Neuron (in vitro differentiated cells): ENCODE measurements at regions not wholly inside any gene's neighbourhood (a gene's known extent, or its start where the extent isn't known, plus 50 kb on each side); places are given as distances from the start of the nearest gene placed in this dataset.
A peak's percentile ranks its signal among the peaks of the same experiment; 100 is the strongest.

Source experiments
- H2AFZ ChIP-seq: one replicate; pipeline ENCODE4 v1.6.1; 2013; ENCODE audit warnings: low read depth, mild to moderate bottlenecking, inconsistent platforms, low read length, moderate library complexity
- H3K27me3 ChIP-seq: one replicate; pipeline ENCODE4 v1.6.1; 2013; ENCODE audit warnings: low read length; ENCODE audit not compliant: insufficient read depth
- H3K36me3 ChIP-seq: one replicate; pipeline ENCODE4 v1.6.1; 2013; ENCODE audit warnings: low read length; ENCODE audit not compliant: insufficient read depth
- H3K4me1 ChIP-seq: one replicate; pipeline ENCODE4 v1.6.1; 2013; ENCODE audit warnings: low read length; ENCODE audit not compliant: insufficient read depth
- H3K4me3 ChIP-seq: 2 replicates; pipeline ENCODE4 v1.5.1; 2013; ENCODE audit warnings: mild to moderate bottlenecking, low read length, moderate library complexity
- H3K9me3 ChIP-seq: one replicate; pipeline ENCODE4 v1.6.1; 2013; ENCODE audit warnings: low read length

GRCh38 chr15:60128000-60128376 lies 123.9 kb downstream of the FOXB1 start:
- peak overlapping the region; percentile 37 for H3K4me3 ChIP-seq
- peak overlapping the region; percentile 66 for H2AFZ ChIP-seq
- H3K36me3 ChIP-seq, result no peaks in the 10 kb centered on the region
- H3K9me3 ChIP-seq, result no peaks in the 10 kb centered on the region
- no peaks in the 10 kb centered on the region for H3K27me3 ChIP-seq
- peaks cover 9% of the 10 kb centered on the region for H3K4me1 ChIP-seq

- Histone ChIP-seq H3K4me3 (no peak overlapping the region), H3K36me3 (no peaks in the 10 kb centered on the region), H2AFZ (no peak overlapping the region), H3K9me3 (no peaks in the 10 kb centered on the region), H3K27me3 (no peaks in the 10 kb centered on the region), H3K4me1 (peaks cover 9% of the 10 kb centered on the region)
These were observed 124.6 kb downstream of the FOXB1 start for GRCh38 chr15:60128710-60129109.

DNA sequence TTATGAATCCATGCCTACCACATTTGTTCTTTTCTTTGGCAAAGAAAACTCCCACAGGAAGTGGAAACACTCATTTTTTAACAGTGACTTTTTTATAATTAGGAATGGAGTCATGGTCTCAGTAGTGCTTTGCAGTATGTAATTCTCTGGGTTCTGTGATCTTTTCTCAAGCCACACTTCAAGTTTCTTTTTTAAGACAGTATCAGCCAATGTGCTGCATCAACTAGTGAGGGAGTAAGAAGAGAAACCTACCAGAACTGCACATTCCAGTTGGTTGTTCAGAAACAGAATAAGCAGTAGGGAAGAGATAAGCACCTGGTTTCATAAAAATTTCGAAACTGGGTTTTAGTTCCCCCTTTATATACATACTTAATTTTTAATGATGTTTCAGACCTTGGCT lies 126.3 kb downstream of the FOXB1 start:
- Histone ChIP-seq H3K27me3 (no peaks in the 10 kb centered on the region), H3K9me3 (no peaks in the 10 kb centered on the region), H2AFZ (no peak overlapping the region), H3K4me3 (no peak overlapping the region), H3K4me1 (peaks cover 9% of the 10 kb centered on the region), H3K36me3 (no peaks in the 10 kb centered on the region)

DNA sequence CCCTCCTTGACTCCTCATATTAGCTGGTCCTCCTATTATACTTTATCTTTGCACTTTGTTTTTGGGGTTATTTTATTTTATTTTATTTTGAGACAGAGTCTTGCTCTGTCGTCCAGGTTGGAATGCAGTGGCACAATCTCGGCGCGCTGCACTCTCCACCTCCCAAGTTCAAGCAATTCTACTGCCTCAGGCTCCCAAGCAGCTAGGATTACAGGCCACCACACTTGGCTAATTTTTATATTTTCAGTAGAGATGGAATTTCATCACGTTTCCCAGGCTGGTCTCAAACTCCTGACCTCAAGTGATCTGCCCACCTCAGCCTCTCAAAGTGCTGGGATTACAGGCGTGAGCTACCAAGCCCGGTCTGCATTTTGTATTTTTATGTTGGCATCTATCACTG lies 126.7 kb downstream of the FOXB1 start:
- H2AFZ ChIP-seq, result no peak overlapping the region
- H3K27me3 ChIP-seq, result no peaks in the 10 kb centered on the region
- H3K4me1 ChIP-seq, result peaks cover 9% of the 10 kb centered on the region
- no peak overlapping the region for H3K4me3 ChIP-seq
- no peaks in the 10 kb centered on the region for H3K9me3 ChIP-seq
- H3K36me3 ChIP-seq, result no peaks in the 10 kb centered on the region

DNA sequence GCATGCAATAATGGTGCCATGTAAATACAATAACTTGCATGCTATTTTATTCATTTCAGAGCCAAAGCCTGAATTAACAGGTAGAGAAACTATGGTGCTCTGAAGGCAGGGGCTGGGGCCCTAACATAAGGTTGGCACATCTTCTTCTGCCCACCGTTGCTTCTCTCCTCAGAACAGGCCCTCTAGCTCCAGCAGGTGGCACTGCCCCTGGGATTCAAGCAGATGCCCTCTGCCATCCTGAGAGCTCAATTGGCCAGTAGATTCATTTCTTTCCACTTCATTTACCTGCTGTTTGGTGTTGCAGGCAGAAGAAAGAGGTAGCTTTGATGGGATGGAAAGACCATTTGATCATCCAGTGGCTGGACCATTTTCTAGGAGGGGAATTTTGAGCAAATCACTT lies 130.5 kb downstream of the FOXB1 start:
- Histone ChIP-seq H3K4me3 (no peak overlapping the region), H2AFZ (no peak overlapping the region), H3K27me3 (no peaks in the 10 kb centered on the region)

GRCh38 chr15:60135961-60136360 lies 131.8 kb downstream of the FOXB1 start:
- H3K4me3 ChIP-seq, result no peak overlapping the region
- no peaks in the 10 kb centered on the region for H3K27me3 ChIP-seq
- H3K9me3 ChIP-seq, result no peaks in the 10 kb centered on the region
- H3K36me3 ChIP-seq, result no peaks in the 10 kb centered on the region
- no peaks in the 10 kb centered on the region for H3K4me1 ChIP-seq
- H2AFZ ChIP-seq, result no peak overlapping the region

More for the DNA sequence above, 130.5 kb downstream of the FOXB1 start:
- Histone ChIP-seq H3K36me3 (no peaks in the 10 kb centered on the region), H3K9me3 (no peaks in the 10 kb centered on the region), H3K4me1 (no peaks in the 10 kb centered on the region)

GRCh38 chr15:60137711-60138396 lies 133.7 kb downstream of the FOXB1 start:
- Histone ChIP-seq H3K27me3 (no peaks in the 10 kb centered on the region), H3K4me3 (no peak overlapping the region), H3K9me3 (no peaks in the 10 kb centered on the region), H3K36me3 (no peaks in the 10 kb centered on the region), H2AFZ (no peak overlapping the region), H3K4me1 (no peaks in the 10 kb centered on the region)

DNA sequence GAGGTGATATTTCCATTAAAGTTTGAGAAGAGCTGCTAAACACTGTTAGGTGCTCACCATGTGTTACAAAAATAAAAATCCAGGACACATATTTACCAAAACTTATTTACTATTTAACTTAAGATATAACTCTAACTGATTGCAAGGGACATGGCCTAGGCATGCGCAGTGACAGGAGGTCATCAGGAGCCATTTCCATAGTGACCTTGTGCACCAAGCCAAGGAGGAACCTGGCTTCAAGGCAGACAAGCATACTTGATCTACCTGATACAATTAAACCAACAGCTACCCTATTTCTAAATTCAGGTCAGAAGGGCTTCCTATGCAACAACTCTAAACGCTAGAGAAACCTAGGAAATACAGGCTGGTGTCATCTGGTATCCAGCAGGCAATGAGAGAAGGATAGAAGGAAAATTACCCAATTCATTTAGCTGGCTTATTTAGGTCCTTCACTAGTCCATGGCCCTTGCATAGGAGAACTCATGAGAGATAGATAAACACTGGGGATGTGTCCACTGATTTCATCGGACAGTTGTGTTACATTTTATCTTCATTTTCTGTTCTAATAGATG lies 134.4 kb downstream of the FOXB1 start:
- no peaks in the 10 kb centered on the region for H3K4me1 ChIP-seq
- no peak overlapping the region for H3K4me3 ChIP-seq
- H3K36me3 ChIP-seq, result no peaks in the 10 kb centered on the region
- no peak overlapping the region for H2AFZ ChIP-seq
- H3K27me3 ChIP-seq, result no peaks in the 10 kb centered on the region
- no peaks in the 10 kb centered on the region for H3K9me3 ChIP-seq

DNA sequence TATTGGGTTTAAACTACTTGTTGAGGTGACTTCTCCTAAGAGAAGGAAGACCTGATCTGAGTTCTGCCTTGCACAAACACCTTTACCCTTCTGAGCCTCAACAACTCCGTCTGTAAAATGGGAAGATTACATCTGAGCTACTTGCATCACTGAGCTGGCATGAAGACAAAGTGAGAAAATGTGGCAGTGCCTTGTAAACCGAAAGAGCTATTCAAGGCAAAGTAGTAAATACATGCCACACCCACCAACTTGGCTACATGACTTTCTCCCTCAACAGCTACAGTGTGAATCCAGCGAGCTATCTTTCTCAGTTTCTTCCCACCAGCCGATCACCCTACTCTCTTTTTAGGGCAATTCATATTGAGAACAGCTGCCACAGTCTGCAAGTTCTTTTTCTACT lies 148.3 kb downstream of the FOXB1 start:
- H2AFZ ChIP-seq, result no peak overlapping the region
- no peaks in the 10 kb centered on the region for H3K36me3 ChIP-seq
- H3K27me3 ChIP-seq, result no peaks in the 10 kb centered on the region
- peaks cover 14% of the 10 kb centered on the region for H3K4me1 ChIP-seq
- no peak overlapping the region for H3K4me3 ChIP-seq
- no peaks in the 10 kb centered on the region for H3K9me3 ChIP-seq

DNA sequence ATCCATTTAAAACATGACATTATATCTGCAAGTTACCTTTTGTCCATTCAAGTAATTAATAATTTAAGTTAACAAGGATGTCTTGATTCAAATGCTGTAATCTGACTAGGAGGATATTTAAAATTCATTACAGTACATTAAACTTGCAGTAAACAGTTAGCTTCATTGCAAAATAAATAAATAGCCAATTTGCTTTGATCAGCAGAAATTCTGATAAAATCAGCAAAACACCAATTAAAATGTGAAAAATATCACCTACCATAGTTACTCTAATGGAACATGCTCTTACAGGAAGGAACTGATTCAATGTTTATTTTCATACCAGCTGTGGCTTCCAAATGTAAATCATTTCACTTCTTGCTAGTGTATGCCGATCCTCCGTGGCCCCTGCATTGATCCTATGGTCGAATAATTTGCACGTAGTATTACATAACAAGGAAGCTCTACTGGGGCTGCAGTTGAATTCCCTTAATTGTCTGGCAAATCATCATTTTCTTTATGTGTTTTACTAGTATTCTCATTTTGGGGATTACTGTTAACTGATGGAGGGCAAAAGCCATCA lies 150.7 kb downstream of the FOXB1 start:
- Histone ChIP-seq H3K27me3 (no peaks in the 10 kb centered on the region), H3K4me1 (peaks cover 14% of the 10 kb centered on the region), H2AFZ (peak overlapping the region; percentile 5), H3K36me3 (no peaks in the 10 kb centered on the region), H3K4me3 (no peak overlapping the region), H3K9me3 (no peaks in the 10 kb centered on the region)

GRCh38 chr15:60155661-60156060 lies 151.6 kb downstream of the FOXB1 start:
- Histone ChIP-seq H3K4me3 (no peak overlapping the region), H3K27me3 (no peaks in the 10 kb centered on the region), H3K4me1 (peaks cover 14% of the 10 kb centered on the region), H2AFZ (peak overlapping the region; percentile 5), H3K9me3 (no peaks in the 10 kb centered on the region), H3K36me3 (no peaks in the 10 kb centered on the region)

DNA sequence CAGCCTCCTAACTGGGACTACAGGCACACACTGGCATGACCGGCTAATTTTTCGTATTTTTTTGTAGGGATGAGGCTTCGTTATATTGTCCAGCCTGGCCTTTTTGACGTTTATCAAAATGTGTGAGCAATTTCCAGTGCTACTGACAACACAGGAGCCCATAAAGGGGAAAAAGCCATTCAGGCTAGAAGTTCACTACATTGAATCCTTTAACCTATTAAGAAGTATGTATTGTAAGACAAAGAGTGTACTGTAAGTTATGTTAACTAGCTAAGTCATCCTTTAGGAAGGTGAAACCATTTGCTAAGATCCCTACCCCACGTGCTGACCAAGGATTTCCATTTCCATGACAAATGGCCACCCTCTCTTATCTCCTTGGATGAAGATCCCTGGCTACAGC lies 156.8 kb downstream of the FOXB1 start:
- peaks cover under 1% of the 10 kb centered on the region for H3K4me1 ChIP-seq
- H3K4me3 ChIP-seq, result no peak overlapping the region
- H3K9me3 ChIP-seq, result no peaks in the 10 kb centered on the region
- no peaks in the 10 kb centered on the region for H3K27me3 ChIP-seq
- no peak overlapping the region for H2AFZ ChIP-seq
- H3K36me3 ChIP-seq, result no peaks in the 10 kb centered on the region

DNA sequence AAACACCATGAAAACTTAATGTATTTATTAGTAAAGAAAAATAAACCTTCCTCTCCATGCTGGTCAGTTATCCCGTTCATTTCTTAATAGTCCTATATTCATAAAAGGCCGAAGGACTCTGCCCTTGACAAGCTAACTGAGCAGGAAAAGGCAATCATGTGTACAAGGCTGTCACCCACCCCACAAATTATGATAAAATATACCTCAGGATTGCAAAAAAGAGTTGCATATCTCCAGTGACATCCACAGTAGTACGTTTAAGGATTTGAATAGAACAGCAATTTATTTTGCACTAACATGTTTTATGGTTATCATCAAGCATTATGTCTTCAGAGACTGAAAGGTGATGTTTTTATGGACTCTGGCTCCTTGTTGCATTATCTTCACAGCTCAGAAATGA lies 157.6 kb downstream of the FOXB1 start:
- Histone ChIP-seq H3K4me3 (no peak overlapping the region), H3K9me3 (no peaks in the 10 kb centered on the region), H3K27me3 (no peaks in the 10 kb centered on the region), H2AFZ (no peak overlapping the region), H3K36me3 (no peaks in the 10 kb centered on the region), H3K4me1 (no peaks in the 10 kb centered on the region)
